ENCODE measurements at regions not wholly inside any gene's neighbourhood (a gene's known extent, or its start where the extent isn't known, plus 50 kb on each side); places are given as distances from the start of the nearest gene placed in this dataset.

DNA sequence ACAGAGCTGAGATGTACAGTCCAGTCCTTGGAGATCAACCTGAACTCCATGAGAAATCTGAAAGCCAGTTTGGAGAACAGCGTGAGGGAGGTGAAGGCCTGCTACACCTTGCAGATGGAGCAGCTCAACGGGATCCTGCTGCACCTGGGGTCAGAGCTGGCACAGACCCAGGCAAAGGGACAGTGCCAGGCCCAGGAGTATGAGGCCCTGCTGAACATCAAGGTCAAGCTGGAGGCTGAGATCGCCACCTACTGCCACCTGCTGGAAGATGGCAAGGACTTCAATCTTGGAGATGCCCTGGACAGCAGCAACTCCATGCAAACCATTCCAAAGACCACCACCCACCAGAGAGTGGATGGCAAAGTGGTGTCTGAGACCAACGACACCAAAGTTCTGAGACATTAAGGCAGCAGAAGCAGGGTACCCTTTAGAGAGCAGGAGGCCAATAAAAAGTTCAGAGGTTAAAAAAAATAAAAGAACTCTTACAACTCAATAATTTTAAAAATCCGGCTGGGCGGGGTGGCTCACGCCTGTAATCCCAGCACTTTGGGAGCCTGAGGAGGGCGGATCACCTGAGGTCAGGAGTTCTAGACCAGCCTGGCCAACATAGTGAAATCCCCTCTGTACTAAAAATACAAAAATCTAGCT is 69.9 kb upstream of the RTL6 start:
- no peak for TF ChIP-seq FOXP2 (optimal IDR thresholded peaks at IDR 0.05; ENCODE audit: borderline replicate concordance, extremely low read depth, extremely low read length, insufficient read depth)
- TF ChIP-seq TAF1 (IDR thresholded peaks at IDR 0.05; ENCODE audit: borderline replicate concordance, insufficient read depth, low read length) = no peak
- TF ChIP-seq POLR2AphosphoS5 (IDR thresholded peaks at IDR 0.05; ENCODE audit: low read depth, low read length) = no peak
- no peak for TF ChIP-seq SIN3A (IDR thresholded peaks at IDR 0.05; ENCODE audit: borderline replicate concordance, insufficient read depth, low read length)
- TF ChIP-seq REST (IDR thresholded peaks at IDR 0.05; ENCODE audit: insufficient read depth in 1 of 2, low read depth in 2 of 2, low read length in 2 of 2) = no peak

GRCh38 chr22:44566911-44567310 is 68.9 kb upstream of the RTL6 start:
- TF ChIP-seq POLR2AphosphoS5 (IDR thresholded peaks at IDR 0.05; ENCODE audit: low read depth, low read length) (no peak), FOXP2 (optimal IDR thresholded peaks at IDR 0.05; ENCODE audit: borderline replicate concordance, extremely low read depth, extremely low read length, insufficient read depth) (no peak), SIN3A (IDR thresholded peaks at IDR 0.05; ENCODE audit: borderline replicate concordance, insufficient read depth, low read length) (no peak), TAF1 (IDR thresholded peaks at IDR 0.05; ENCODE audit: borderline replicate concordance, insufficient read depth, low read length) (no peak), REST (IDR thresholded peaks at IDR 0.05; ENCODE audit: insufficient read depth in 1 of 2, low read depth in 2 of 2, low read length in 2 of 2) (no peak)

DNA sequence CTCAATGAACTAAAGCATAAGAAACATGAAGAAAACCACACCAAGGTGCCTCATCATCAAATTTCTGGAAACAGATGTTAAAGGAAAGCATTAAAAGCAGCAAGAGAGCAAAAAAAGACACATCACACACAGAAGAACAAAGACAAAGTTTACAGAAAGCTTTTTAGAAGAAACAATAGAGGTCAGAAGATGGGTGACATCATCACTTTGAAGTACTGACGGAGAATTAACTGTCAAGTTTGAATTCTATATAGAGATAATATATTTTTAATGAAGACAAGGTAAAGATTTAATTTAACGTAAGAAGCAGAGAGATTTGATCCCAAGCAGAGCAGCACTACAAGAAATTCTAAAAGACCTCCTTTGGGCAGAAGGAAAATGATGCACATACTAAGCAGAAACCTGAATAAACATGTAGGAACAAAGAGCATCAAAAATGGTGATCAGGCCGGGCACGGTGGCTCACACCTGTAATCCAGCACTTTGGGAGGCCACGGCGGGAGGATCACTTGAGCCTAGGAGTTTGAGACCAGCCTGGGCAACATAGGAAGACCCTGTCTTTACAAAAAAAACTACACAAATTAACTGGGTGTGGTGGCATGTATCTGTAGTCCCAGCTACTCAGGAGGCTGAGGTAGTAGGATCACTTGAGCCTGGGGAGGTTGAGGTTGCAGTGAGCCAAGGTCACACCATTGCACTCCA is 63.3 kb upstream of the RTL6 start:
- no peak for TF ChIP-seq SIN3A (IDR thresholded peaks at IDR 0.05; ENCODE audit: borderline replicate concordance, insufficient read depth, low read length)
- no peak for TF ChIP-seq FOXP2 (optimal IDR thresholded peaks at IDR 0.05; ENCODE audit: borderline replicate concordance, extremely low read depth, extremely low read length, insufficient read depth)
- no peak for TF ChIP-seq REST (IDR thresholded peaks at IDR 0.05; ENCODE audit: insufficient read depth in 1 of 2, low read depth in 2 of 2, low read length in 2 of 2)
- no peak for TF ChIP-seq POLR2AphosphoS5 (IDR thresholded peaks at IDR 0.05; ENCODE audit: low read depth, low read length)
- TF ChIP-seq TAF1 (IDR thresholded peaks at IDR 0.05; ENCODE audit: borderline replicate concordance, insufficient read depth, low read length) = no peak

DNA sequence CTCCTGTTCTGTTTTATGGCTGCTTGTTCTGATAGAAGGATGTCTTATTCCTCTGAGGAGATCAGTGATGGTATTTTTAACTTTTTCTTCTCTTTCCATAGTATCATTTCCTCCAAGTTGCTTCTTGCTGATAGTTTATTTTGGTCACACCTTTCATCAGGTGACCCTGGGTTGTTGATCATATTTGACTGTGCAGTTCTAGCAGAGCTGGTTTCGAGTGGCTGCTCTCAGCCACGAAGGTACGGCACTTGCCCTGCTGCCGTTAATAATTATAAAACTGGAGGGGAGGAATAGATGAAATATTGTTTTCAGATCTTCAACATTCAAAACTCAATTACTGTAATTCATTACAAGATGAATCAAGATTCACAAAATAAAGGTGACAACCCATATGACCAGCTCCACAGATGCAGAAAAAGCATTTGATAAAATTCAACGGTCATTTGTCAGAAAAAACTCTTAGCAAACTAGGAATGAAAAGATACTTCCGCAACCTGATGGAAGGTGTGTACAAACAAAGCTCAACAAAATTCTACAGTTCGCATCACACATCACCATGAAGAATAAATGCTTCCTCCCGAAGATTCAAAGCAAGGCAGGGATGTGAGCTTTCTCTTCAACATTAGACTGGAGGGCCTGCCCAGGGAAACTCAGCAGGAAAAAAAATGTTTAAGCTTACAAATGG is 59.2 kb upstream of the RTL6 start:
- no peak for TF ChIP-seq SIN3A (IDR thresholded peaks at IDR 0.05; ENCODE audit: borderline replicate concordance, insufficient read depth, low read length)
- TF ChIP-seq FOXP2 (optimal IDR thresholded peaks at IDR 0.05; ENCODE audit: borderline replicate concordance, extremely low read depth, extremely low read length, insufficient read depth) = no peak
- TF ChIP-seq TAF1 (IDR thresholded peaks at IDR 0.05; ENCODE audit: borderline replicate concordance, insufficient read depth, low read length) = no peak
- no peak for TF ChIP-seq POLR2AphosphoS5 (IDR thresholded peaks at IDR 0.05; ENCODE audit: low read depth, low read length)
- TF ChIP-seq REST (IDR thresholded peaks at IDR 0.05; ENCODE audit: insufficient read depth in 1 of 2, low read depth in 2 of 2, low read length in 2 of 2) = no peak

Data from PFSK-1 (cell line).